Sigmoid colon (tissue), 4 donors: ENCODE measurements at regions not wholly inside any gene's neighbourhood (a gene's known extent, or its start where the extent isn't known, plus 50 kb on each side); places are given as distances from the start of the nearest gene placed in this dataset.

ENCODE experiments used
- POLR2A ChIP-seq, 2 donors: fragments of 450-650 bp; IDR thresholded peaks; one replicate each; pipeline ENCODE4 v1.6.1; 2016; ENCODE audit warnings: antibody characterized with exemption in 2 of 2, mild to moderate bottlenecking in 2 of 2, moderate library complexity in 2 of 2
- POLR2AphosphoS5 ChIP-seq, 4 donors: sonication (generic); formaldehyde crosslinking; IDR thresholded peaks; one replicate each; pipeline ENCODE4 v1.6.1; 2017; ENCODE audit warnings: antibody characterized with exemption in 4 of 4
- TF ChIP-seq, protein P1 (sequence below), 4 experiments: fragments of 450-650 bp in 3 of 4; fragments of 200-600 bp in 1 of 4; IDR thresholded peaks; one replicate each; pipeline ENCODE4 v1.5.1; 2016 to 2019; ENCODE audit warnings: antibody characterized with exemption in 4 of 4, mild to moderate bottlenecking in 3 of 4, moderate library complexity in 2 of 4

DNA sequence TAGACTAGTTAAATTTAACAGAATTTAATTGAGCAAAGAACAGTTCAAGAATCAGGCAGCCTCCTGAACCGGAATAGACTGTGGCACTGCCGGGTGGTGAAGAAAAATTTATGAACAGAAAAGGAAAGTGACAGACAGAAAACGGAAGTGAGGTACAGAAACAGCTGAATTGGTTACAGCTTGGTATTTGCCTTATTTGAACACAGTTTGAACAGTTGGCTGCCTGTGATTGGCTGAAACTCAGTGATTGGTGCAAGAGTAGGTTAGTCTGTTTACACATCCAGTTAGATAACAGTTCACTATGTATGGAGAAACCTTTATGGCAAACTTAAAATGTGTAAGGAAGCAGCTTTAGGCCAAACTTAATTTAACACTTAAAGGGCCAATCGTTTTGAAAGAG lies 116.0 kb upstream of the CITED2 start:
- TF ChIP-seq, protein P1, sequence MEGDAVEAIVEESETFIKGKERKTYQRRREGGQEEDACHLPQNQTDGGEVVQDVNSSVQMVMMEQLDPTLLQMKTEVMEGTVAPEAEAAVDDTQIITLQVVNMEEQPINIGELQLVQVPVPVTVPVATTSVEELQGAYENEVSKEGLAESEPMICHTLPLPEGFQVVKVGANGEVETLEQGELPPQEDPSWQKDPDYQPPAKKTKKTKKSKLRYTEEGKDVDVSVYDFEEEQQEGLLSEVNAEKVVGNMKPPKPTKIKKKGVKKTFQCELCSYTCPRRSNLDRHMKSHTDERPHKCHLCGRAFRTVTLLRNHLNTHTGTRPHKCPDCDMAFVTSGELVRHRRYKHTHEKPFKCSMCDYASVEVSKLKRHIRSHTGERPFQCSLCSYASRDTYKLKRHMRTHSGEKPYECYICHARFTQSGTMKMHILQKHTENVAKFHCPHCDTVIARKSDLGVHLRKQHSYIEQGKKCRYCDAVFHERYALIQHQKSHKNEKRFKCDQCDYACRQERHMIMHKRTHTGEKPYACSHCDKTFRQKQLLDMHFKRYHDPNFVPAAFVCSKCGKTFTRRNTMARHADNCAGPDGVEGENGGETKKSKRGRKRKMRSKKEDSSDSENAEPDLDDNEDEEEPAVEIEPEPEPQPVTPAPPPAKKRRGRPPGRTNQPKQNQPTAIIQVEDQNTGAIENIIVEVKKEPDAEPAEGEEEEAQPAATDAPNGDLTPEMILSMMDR (IDR thresholded peaks at IDR 0.05) = no peak
- TF ChIP-seq POLR2A (IDR thresholded peaks at IDR 0.05) (no peak), POLR2AphosphoS5 (IDR thresholded peaks at IDR 0.05) (no peak)
